KMS-11 (cell line): ENCODE measurements at regions not wholly inside any gene's neighbourhood (a gene's known extent, or its start where the extent isn't known, plus 50 kb on each side); places are given as distances from the start of the nearest gene placed in this dataset.

Source experiments
- H2AFZ ChIP-seq: fragments of 200-600 bp; sonication (generic); 2 replicates; pipeline ENCODE4 v1.6.1; 2016; ENCODE audit warnings: antibody characterized with exemption, mixed run types, low read depth
- H3K27ac ChIP-seq: fragments of 200-600 bp; sonication (generic); 2 replicates; pipeline ENCODE4 v1.6.1; 2016; ENCODE audit warnings: mild to moderate bottlenecking, mixed run types
- H3K27me3 ChIP-seq: fragments of 200-600 bp; sonication (generic); 2 replicates; pipeline ENCODE4 v1.6.1; 2017; ENCODE audit warnings: mild to moderate bottlenecking, low read depth, mixed run types, moderate library complexity; ENCODE audit not compliant: insufficient read depth
- H3K36me3 ChIP-seq: fragments of 200-600 bp; sonication (generic); 2 replicates; pipeline ENCODE4 v1.6.1; 2017; ENCODE audit warnings: mild to moderate bottlenecking, mixed run types; ENCODE audit not compliant: insufficient read depth
- H3K4me1 ChIP-seq: fragments of 200-600 bp; sonication (generic); 2 replicates; pipeline ENCODE4 v1.6.1; 2016; ENCODE audit warnings: mild to moderate bottlenecking, low read depth, mixed run types; ENCODE audit not compliant: poor library complexity, severe bottlenecking
- H3K4me2 ChIP-seq: fragments of 200-600 bp; sonication (generic); 2 replicates; pipeline ENCODE4 v1.7.0; 2016; ENCODE audit warnings: mild to moderate bottlenecking, mixed run types
- H3K4me3 ChIP-seq: fragments of 200-600 bp; sonication (generic); IDR thresholded peaks from 2 replicates; pipeline ENCODE4 v1.6.1; 2017; ENCODE audit warnings: low read depth, low read length, mixed read lengths; ENCODE audit not compliant: insufficient read depth
- H3K79me2 ChIP-seq: fragments of 200-600 bp; sonication (generic); 2 replicates; pipeline ENCODE4 v1.6.1; 2016; ENCODE audit warnings: low read depth, mixed run types; ENCODE audit not compliant: insufficient read depth
- H3K9ac ChIP-seq: fragments of 200-600 bp; sonication (generic); 2 replicates; pipeline ENCODE4 v1.6.1; 2016; ENCODE audit warnings: mild to moderate bottlenecking, mixed run types
- H4K20me1 ChIP-seq: fragments of 200-600 bp; sonication (generic); 2 replicates; pipeline ENCODE4 v1.6.1; 2016; ENCODE audit warnings: mild to moderate bottlenecking, mixed run types; ENCODE audit not compliant: insufficient read depth
- TF ChIP-seq, protein P1 (sequence below): fragments of 200-600 bp; sonication (generic); conservative IDR thresholded peaks from 2 replicates; pipeline ENCODE4 v1.6.1; 2017; ENCODE audit warnings: low read depth, mild to moderate bottlenecking, antibody characterized with exemption, low read length, moderate library complexity, mixed read lengths

GRCh38 chr10:18861382-18861781 is 187.2 kb upstream of the MALRD1 start:
- Histone ChIP-seq H3K27ac (no peak overlapping the region), H3K4me3 (no peak overlapping the region), H2AFZ (no peak overlapping the region), H3K79me2 (no peaks in the 10 kb centered on the region), H3K27me3 (no peaks in the 10 kb centered on the region), H3K4me1 (no peaks in the 10 kb centered on the region), H4K20me1 (no peaks in the 10 kb centered on the region), H3K36me3 (no peaks in the 10 kb centered on the region), H3K4me2 (no peak overlapping the region), H3K9ac (no peak overlapping the region)
- TF ChIP-seq, protein P1, sequence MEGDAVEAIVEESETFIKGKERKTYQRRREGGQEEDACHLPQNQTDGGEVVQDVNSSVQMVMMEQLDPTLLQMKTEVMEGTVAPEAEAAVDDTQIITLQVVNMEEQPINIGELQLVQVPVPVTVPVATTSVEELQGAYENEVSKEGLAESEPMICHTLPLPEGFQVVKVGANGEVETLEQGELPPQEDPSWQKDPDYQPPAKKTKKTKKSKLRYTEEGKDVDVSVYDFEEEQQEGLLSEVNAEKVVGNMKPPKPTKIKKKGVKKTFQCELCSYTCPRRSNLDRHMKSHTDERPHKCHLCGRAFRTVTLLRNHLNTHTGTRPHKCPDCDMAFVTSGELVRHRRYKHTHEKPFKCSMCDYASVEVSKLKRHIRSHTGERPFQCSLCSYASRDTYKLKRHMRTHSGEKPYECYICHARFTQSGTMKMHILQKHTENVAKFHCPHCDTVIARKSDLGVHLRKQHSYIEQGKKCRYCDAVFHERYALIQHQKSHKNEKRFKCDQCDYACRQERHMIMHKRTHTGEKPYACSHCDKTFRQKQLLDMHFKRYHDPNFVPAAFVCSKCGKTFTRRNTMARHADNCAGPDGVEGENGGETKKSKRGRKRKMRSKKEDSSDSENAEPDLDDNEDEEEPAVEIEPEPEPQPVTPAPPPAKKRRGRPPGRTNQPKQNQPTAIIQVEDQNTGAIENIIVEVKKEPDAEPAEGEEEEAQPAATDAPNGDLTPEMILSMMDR: no peak

DNA sequence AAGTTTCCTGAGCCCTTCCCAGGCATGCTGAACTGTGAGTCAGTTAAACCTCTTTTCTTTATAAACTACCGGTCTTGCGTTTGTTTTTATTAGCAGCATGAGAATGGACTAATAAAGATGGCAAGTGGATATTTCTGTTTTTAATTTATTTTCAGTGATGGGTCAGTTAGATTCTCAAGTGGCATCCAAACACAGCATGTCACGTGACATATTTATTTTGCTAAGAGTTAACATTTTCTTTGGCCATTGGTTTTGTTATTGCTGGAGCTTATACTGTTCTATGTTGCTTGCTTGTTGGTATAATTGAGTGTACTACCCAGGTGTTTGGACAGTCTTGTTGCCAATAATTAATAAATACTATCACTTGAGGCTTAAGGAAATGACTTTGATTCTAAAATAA is 181.7 kb upstream of the MALRD1 start:
- H3K4me3 ChIP-seq: no peak overlapping the region
- TF ChIP-seq, protein P1: no peak
- H3K27ac ChIP-seq: no peak overlapping the region
- H3K27me3 ChIP-seq: no peaks in the 10 kb centered on the region
- no peaks in the 10 kb centered on the region for H4K20me1 ChIP-seq
- H3K4me1 ChIP-seq: no peaks in the 10 kb centered on the region
- H3K9ac ChIP-seq: no peak overlapping the region
- no peak overlapping the region for H3K4me2 ChIP-seq
- H3K79me2 ChIP-seq: no peaks in the 10 kb centered on the region
- no peaks in the 10 kb centered on the region for H3K36me3 ChIP-seq
- H2AFZ ChIP-seq: no peak overlapping the region

GRCh38 chr10:18868919-18869318 is 179.7 kb upstream of the MALRD1 start:
- H3K79me2 ChIP-seq: no peaks in the 10 kb centered on the region
- no peaks in the 10 kb centered on the region for H3K4me1 ChIP-seq
- H3K27me3 ChIP-seq: no peaks in the 10 kb centered on the region
- no peak overlapping the region for H2AFZ ChIP-seq
- no peak overlapping the region for H3K4me3 ChIP-seq
- no peak overlapping the region for H3K4me2 ChIP-seq
- TF ChIP-seq, protein P1: no peak
- H3K9ac ChIP-seq: no peak overlapping the region
- no peaks in the 10 kb centered on the region for H4K20me1 ChIP-seq
- H3K27ac ChIP-seq: no peak overlapping the region
- H3K36me3 ChIP-seq: no peaks in the 10 kb centered on the region

DNA sequence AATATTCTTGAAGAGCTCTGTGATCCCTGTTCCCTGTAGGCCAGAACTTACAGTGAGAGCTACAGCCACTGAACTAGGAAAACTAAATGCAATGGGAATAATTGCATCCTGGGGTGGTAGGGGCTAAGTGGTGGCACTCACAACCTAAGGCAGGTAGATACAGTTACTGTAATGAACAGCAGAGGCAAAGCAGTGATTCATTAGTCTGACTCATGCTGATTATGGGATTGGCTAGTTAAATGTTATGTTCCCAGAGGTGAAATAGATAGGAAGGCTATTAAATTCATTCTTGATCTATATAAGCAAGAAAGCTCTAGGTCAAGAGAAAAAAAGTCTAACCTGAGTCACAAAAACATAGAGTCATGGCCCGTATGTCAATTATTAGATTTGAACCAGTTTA is 173.1 kb upstream of the MALRD1 start:
- H3K4me1 ChIP-seq: no peaks in the 10 kb centered on the region
- no peak overlapping the region for H2AFZ ChIP-seq
- no peaks in the 10 kb centered on the region for H3K36me3 ChIP-seq
- H3K9ac ChIP-seq: no peak overlapping the region
- H3K4me2 ChIP-seq: no peak overlapping the region
- H4K20me1 ChIP-seq: no peaks in the 10 kb centered on the region
- no peak overlapping the region for H3K27ac ChIP-seq
- no peak overlapping the region for H3K4me3 ChIP-seq
- TF ChIP-seq, protein P1: no peak
- no peaks in the 10 kb centered on the region for H3K27me3 ChIP-seq
- no peaks in the 10 kb centered on the region for H3K79me2 ChIP-seq
